ENCODE measurements at regions not wholly inside any gene's neighbourhood (a gene's known extent, or its start where the extent isn't known, plus 50 kb on each side); places are given as distances from the start of the nearest gene placed in this dataset.

- no peak for TF ChIP-seq CTCF (IDR thresholded peaks at IDR 0.05; ENCODE audit: low read length, missing control alignments)
- DNase-seq (ENCODE audit: low read depth): no peak
- no peak overlapping the region for H3K4me3 ChIP-seq (replicated peaks; ENCODE audit: low read depth, low read length)
Observed at GRCh38 chr12:115860619-115861018, 416.9 kb downstream of the MED13L start.

- TF ChIP-seq CTCF (IDR thresholded peaks at IDR 0.05; ENCODE audit: low read length, missing control alignments): no peak
- DNase-seq (ENCODE audit: low read depth): no peak
- H3K4me3 ChIP-seq (replicated peaks; ENCODE audit: low read depth, low read length): no peak overlapping the region
Observed at GRCh38 chr12:115859231-115859630, 418.3 kb downstream of the MED13L start.

GRCh38 chr12:115857923-115858322 is 419.6 kb downstream of the MED13L start:
- DNase-seq (ENCODE audit: low read depth): no peak
- TF ChIP-seq CTCF (IDR thresholded peaks at IDR 0.05; ENCODE audit: low read length, missing control alignments): no peak
- no peak overlapping the region for H3K4me3 ChIP-seq (replicated peaks; ENCODE audit: low read depth, low read length)

GRCh38 chr12:115857160-115857920 is 420.2 kb downstream of the MED13L start:
- no peak overlapping the region for H3K4me3 ChIP-seq (replicated peaks; ENCODE audit: low read depth, low read length)
- no peak for DNase-seq (ENCODE audit: low read depth)
- TF ChIP-seq CTCF (IDR thresholded peaks at IDR 0.05; ENCODE audit: low read length, missing control alignments): peak; percentile 1

GRCh38 chr12:115852054-115852453 is 425.4 kb downstream of the MED13L start:
- no peak for TF ChIP-seq CTCF (IDR thresholded peaks at IDR 0.05; ENCODE audit: low read length, missing control alignments)
- DNase-seq (ENCODE audit: low read depth): no peak
- H3K4me3 ChIP-seq (replicated peaks; ENCODE audit: low read depth, low read length): no peak overlapping the region

GRCh38 chr12:115850957-115851356 is 426.5 kb downstream of the MED13L start:
- H3K4me3 ChIP-seq (replicated peaks; ENCODE audit: low read depth, low read length): no peak overlapping the region
- no peak for DNase-seq (ENCODE audit: low read depth)
- TF ChIP-seq CTCF (IDR thresholded peaks at IDR 0.05; ENCODE audit: low read length, missing control alignments): no peak
